ENCODE measurements at regions not wholly inside any gene's neighbourhood (a gene's known extent, or its start where the extent isn't known, plus 50 kb on each side); places are given as distances from the start of the nearest gene placed in this dataset.

- TF ChIP-seq POLR2A (IDR thresholded peaks at IDR 0.05; ENCODE audit: low read depth, low read length) (no peak), TAF1 (IDR thresholded peaks at IDR 0.05; ENCODE audit: low read depth, low read length) (no peak), SPI1 (IDR thresholded peaks at IDR 0.05; ENCODE audit: low read depth, low read length) (no peak), POLR2AphosphoS5 (IDR thresholded peaks at IDR 0.05; ENCODE audit: low read depth, low read length) (no peak), PAX5 (IDR thresholded peaks at IDR 0.05; ENCODE audit: insufficient read depth, low read length, severe bottlenecking) (no peak)
These were observed 322.5 kb downstream of the CDK5RAP2 start for GRCh38 chr9:120257483-120257882.

Data from GM12891 (cell line).